Subcutaneous abdominal adipose tissue (tissue), 5 donors: ENCODE measurements at regions not wholly inside any gene's neighbourhood (a gene's known extent, or its start where the extent isn't known, plus 50 kb on each side); places are given as distances from the start of the nearest gene placed in this dataset.
A peak's percentile ranks its signal among the peaks of the same experiment; 100 is the strongest.

Experiments
- H3K27ac ChIP-seq: one replicate; pipeline ENCODE4 v1.7.0; 2013; ENCODE audit warnings: low read depth, mild to moderate bottlenecking, inconsistent platforms, low read length, moderate library complexity
- H3K27me3 ChIP-seq, 5 donors: one replicate each; pipeline ENCODE4 v1.7.0; 2013; ENCODE audit warnings: low read length in 5 of 5, inconsistent platforms in 1 of 5; ENCODE audit not compliant: control insufficient read depth in 5 of 5, insufficient read depth in 4 of 5
- H3K36me3 ChIP-seq, 5 donors: one replicate each; pipeline ENCODE4 v1.7.0; 2013; ENCODE audit warnings: low read length in 5 of 5; ENCODE audit not compliant: control insufficient read depth in 5 of 5, insufficient read depth in 5 of 5
- H3K4me1 ChIP-seq, 5 donors: one replicate each; pipeline ENCODE4 v1.7.0; 2013; ENCODE audit warnings: low read length in 5 of 5, mild to moderate bottlenecking in 3 of 5, moderate library complexity in 1 of 5; ENCODE audit not compliant: control insufficient read depth in 5 of 5, insufficient read depth in 5 of 5
- H3K4me3 ChIP-seq, 5 donors: one replicate each; pipeline ENCODE4 v1.7.0; 2013; ENCODE audit warnings: low read length in 5 of 5, low read depth in 1 of 5
- H3K9ac ChIP-seq, 5 donors: one replicate each; pipeline ENCODE4 v1.7.0; 2013; ENCODE audit warnings: low read length in 5 of 5, mild to moderate bottlenecking in 4 of 5, moderate library complexity in 3 of 5
- H3K9me3 ChIP-seq, 5 donors: one replicate each; pipeline ENCODE4 v1.7.0; 2013; ENCODE audit warnings: low read length in 5 of 5; ENCODE audit not compliant: control insufficient read depth in 5 of 5
- donor health status: healthy.
- donor health status: healthy.
- donor health status: healthy.
- donor health status: healthy.
- donor health status: healthy.

DNA sequence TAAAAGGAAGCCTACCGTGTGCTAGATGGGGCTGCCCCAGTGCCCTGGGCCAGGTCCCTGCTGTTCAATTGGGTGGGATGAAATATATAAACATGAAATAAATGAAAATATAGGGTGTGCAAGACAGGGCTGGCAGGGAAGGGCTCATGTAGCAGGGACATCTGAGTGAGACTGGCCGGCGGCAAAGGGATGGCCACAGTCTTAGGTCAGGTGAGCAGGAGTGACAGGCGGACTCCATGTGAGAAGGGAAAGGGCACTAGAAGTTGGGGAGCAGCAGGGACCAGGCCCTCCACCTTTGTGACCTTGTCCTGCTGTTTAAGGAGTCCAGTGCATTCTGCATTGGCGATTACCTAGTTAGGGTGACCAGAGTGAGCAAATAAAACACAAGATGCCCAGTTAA, 207.6 kb upstream of the ZNF32 start:
- no peaks in the 10 kb centered on the region for H3K27me3 ChIP-seq
- peaks cover 0 to 10% (median 6%) of the 10 kb centered on the region in 5 donors for H3K4me1 ChIP-seq
- no peak overlapping the region for H3K4me3 ChIP-seq
- H3K9ac ChIP-seq = no peak overlapping the region
- no peak overlapping the region for H3K27ac ChIP-seq
- no peaks in the 10 kb centered on the region for H3K9me3 ChIP-seq
- no peaks in the 10 kb centered on the region for H3K36me3 ChIP-seq

DNA sequence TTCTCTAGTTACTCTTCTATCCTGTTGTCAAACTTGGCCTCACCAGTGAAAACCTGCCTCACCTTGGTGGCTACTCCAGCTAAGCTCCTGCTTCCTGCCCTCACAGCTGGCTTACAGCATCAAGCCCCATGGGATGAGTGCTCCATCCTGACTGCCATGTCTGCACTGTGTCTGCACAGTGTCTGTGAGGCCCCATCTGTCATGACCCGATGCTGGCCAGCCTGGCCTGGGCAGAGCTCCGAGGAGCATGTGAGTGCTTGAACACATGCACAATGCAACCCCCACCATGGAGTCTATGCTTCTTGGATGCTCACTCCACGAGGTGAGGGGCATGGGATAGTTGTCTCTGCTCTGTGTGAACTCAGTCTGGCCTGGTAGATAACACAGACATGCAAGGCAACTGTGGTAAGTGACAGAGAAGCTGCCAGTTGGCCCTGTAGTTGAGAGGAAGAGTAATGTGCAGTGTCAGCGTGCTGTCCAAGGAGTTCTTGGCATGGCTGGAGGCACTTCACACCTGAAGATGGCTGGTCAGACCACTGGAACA, 207.1 kb upstream of the ZNF32 start:
- no peak overlapping the region for H3K9ac ChIP-seq
- peaks cover 0 to 10% (median 6%) of the 10 kb centered on the region in 5 donors for H3K4me1 ChIP-seq
- H3K27me3 ChIP-seq = no peaks in the 10 kb centered on the region
- H3K36me3 ChIP-seq = no peaks in the 10 kb centered on the region
- no peak overlapping the region for H3K27ac ChIP-seq
- H3K4me3 ChIP-seq = no peak overlapping the region
- no peaks in the 10 kb centered on the region for H3K9me3 ChIP-seq

DNA sequence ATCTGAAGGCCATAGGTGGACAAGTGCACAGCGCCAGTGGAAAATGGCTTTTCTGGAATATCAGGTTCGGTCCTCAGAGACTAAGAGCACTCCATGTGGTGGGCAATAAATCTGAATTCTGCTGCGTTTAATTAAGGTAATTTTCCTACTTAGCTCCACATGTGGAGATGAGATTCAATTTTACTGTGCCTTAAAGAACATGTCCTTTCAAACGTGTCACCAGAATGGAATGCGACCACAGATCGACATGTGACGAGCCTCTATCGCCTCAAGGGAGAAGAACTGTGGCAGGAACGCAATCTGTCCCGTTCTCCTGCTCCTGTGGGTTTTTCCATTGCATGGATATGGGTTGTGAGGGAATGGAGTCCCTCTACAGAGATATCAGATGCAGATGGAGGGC, 205.3 kb upstream of the ZNF32 start:
- Histone ChIP-seq H3K36me3 (no peaks in the 10 kb centered on the region), H3K4me3 (no peak overlapping the region), H3K27ac (no peak overlapping the region), H3K27me3 (no peaks in the 10 kb centered on the region), H3K9ac (no peak overlapping the region), H3K9me3 (no peaks in the 10 kb centered on the region), H3K4me1 (peaks cover 0 to 10% (median 6%) of the 10 kb centered on the region in 5 donors)

DNA sequence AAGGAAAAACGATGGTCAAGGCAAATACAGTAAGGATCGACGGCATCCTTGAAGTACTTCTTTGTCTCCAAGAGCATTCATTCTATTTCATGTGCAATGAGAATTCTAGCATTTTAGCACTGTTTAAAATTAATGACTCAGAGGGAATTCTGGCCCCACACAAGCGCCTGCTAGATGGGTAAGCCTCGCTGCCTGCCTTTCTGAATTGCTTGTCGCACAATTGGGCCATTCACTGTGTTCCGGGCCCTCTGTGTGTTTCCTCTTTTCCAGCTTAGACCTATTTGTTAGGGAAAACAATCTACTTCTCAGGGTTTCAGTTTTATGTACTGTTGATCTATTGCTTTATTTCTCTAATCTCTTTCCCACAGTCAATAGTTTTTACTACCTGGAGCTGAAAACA, 204.7 kb upstream of the ZNF32 start:
- H3K27me3 ChIP-seq = no peaks in the 10 kb centered on the region
- H3K9ac ChIP-seq = no peak overlapping the region
- H3K9me3 ChIP-seq = no peaks in the 10 kb centered on the region
- H3K4me1 ChIP-seq = peaks cover 0 to 10% (median 6%) of the 10 kb centered on the region in 5 donors
- H3K4me3 ChIP-seq = no peak overlapping the region
- no peaks in the 10 kb centered on the region for H3K36me3 ChIP-seq
- H3K27ac ChIP-seq = no peak overlapping the region

DNA sequence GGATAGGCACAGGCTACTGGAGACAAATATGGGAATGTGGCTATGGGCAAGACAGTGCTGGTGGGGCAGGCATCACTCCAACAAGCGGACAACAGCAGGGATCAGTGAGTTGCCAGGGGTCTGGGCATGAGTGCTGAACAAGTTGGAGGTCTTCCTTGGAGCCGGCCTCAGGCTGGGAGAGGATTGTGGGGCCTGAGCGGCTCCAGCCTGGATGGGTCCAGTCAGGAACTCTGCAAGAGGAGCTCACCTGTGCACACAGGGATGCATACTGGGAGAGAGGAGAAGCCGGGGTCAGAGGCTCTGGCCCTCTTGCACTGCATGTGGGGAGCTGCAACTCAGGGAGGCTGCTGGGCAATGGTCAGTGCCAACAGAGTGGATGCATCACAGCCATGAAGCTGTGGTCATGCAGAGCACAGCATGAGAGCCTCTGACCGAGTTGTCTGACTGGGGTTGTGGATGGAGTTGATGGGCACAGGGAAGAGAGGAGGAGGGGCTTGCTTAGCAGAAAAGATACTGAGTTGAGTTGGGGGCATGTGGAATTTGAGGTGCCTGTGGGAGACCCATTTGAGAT, 204.0 kb upstream of the ZNF32 start:
- Histone ChIP-seq H3K9me3 (no peaks in the 10 kb centered on the region), H3K4me3 (no peak overlapping the region), H3K27me3 (no peaks in the 10 kb centered on the region), H3K4me1 (peaks cover 0 to 10% (median 6%) of the 10 kb centered on the region in 5 donors), H3K36me3 (no peaks in the 10 kb centered on the region), H3K27ac (no peak overlapping the region), H3K9ac (no peak overlapping the region)

DNA sequence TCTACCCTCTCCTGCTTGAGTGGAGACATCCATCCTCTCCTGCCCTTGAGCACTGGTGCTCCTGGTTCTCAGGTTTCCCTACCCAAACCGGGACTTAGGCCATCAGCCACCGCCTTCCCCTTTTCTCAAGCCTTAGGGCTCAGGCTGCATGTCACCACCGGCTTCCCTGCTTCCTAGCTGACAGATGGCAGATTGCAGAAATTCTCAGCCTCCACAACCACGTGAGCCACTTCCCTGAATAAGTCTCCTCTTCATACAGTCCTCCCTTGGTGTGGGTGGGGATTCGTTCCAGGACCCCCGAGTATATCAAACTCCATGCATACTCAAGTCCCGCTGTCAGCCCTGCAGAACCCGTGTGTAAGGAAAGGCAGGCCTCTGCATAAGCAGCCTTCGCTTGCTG, 203.5 kb upstream of the ZNF32 start:
- no peaks in the 10 kb centered on the region for H3K36me3 ChIP-seq
- no peaks in the 10 kb centered on the region for H3K9me3 ChIP-seq
- H3K4me3 ChIP-seq = no peak overlapping the region
- peaks cover 0 to 13% (median 6%) of the 10 kb centered on the region in 5 donors for H3K4me1 ChIP-seq
- H3K9ac ChIP-seq = no peak overlapping the region
- no peaks in the 10 kb centered on the region for H3K27me3 ChIP-seq
- H3K27ac ChIP-seq = no peak overlapping the region

DNA sequence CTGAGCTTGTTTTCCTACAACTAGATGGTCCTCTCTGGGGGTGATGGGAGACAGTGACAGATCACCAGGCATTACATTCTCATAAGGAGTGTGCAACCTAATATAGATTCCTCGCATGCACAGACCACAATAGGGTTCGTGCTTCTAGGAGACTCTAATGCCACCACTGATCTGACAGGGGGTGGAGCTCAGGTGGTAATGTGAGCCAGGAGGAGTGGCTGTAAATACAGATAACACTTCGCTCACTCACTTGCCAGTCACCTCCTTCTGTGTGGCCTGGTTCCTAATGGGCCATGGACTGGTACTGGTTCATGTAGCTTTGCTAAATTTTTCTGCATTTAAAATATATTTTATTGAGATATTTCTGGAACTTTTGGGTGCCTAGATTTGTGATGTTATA, 202.3 kb upstream of the ZNF32 start:
- H3K9me3 ChIP-seq = no peaks in the 10 kb centered on the region
- H3K4me3 ChIP-seq = no peak overlapping the region

DNA sequence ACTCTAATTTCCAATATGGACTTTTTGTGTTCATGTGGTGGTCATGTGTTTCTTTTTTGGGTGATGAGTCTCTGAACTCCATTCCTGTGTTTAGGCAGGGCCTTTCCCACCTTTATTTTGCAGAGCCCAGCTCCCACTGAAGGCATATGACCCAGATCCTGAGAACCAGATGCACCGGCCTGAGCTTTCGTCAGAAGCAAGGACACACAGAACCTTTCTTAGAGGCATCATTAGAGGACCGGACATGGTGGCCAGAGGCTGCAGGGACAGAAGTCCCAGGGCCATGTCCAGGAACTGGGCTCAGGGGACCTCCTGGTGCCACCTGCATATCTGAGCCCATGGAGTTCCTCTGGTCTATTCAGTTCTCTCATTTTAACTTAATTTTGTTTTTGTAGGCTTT, 200.9 kb upstream of the ZNF32 start:
- Histone ChIP-seq H3K36me3 (no peaks in the 10 kb centered on the region), H3K4me3 (no peak overlapping the region), H3K27me3 (no peaks in the 10 kb centered on the region), H3K4me1 (peaks cover 1 to 23% (median 10%) of the 10 kb centered on the region in 5 donors), H3K27ac (no peak overlapping the region), H3K9ac (no peak overlapping the region), H3K9me3 (no peaks in the 10 kb centered on the region)

More for the DNA sequence above, 202.3 kb upstream of the ZNF32 start:
- H3K27me3 ChIP-seq = no peaks in the 10 kb centered on the region
- no peaks in the 10 kb centered on the region for H3K36me3 ChIP-seq
- no peak overlapping the region for H3K9ac ChIP-seq
- peaks cover 0 to 20% (median 6%) of the 10 kb centered on the region in 5 donors for H3K4me1 ChIP-seq
- no peak overlapping the region for H3K27ac ChIP-seq

DNA sequence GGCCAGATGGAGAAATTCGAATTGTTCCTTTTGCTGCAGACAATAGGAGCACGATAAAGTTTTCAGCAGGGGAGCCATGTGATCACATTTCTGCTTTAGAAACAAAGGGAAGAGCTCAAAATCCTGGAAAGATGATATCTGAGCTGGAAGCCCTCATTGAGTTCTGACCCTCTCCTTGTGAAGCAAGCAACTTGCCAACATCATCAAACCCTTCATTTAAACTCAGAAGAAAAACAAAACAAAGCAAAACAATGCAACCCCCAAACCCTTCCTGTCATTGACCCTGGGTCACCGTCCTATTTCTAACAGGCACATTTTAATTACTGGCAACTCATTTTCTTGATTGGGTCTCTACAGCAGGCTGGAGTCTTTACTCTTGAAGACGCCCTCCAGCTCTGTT, 198.3 kb upstream of the ZNF32 start:
- Histone ChIP-seq H3K27ac (no peak overlapping the region), H3K9me3 (no peaks in the 10 kb centered on the region)

DNA sequence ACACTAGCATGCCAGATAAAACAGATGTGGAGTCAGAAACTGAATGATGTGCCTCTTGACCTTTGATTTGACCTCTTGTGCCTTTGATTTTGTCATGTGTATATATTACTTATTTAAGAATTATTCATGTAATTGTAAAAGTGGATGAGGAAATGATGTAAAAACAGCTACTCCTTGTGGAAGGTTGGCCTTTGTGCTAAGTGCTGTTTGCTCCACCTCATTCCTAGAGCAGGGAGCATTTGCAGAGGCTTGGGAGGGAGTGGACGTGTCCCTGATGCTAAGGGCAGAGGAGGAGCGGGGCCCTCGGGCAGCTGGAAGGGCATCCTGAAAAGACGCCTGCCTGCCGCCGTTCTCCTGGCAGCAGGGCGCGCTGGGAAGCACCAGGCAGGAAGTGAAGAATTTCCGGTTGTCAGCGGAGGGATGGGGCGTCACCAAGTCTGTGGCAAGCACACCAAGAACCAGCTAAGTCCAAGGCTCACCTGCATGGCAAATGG, 197.6 kb upstream of the ZNF32 start:
- no peaks in the 10 kb centered on the region for H3K27me3 ChIP-seq
- no peak overlapping the region for H3K9ac ChIP-seq
- H3K36me3 ChIP-seq = no peaks in the 10 kb centered on the region
- H3K4me1 ChIP-seq = peaks cover 1 to 30% (median 23%) of the 10 kb centered on the region in 5 donors
- no peak overlapping the region for H3K27ac ChIP-seq
- H3K4me3 ChIP-seq = peak overlapping the region in 1 of 5 donors; percentile 10
- H3K9me3 ChIP-seq = no peaks in the 10 kb centered on the region

More for the DNA sequence above, 198.3 kb upstream of the ZNF32 start:
- no peak overlapping the region for H3K4me3 ChIP-seq
- H3K27me3 ChIP-seq = no peaks in the 10 kb centered on the region
- H3K36me3 ChIP-seq = no peaks in the 10 kb centered on the region
- no peak overlapping the region for H3K9ac ChIP-seq
- H3K4me1 ChIP-seq = peaks cover 1 to 30% (median 23%) of the 10 kb centered on the region in 5 donors
